ENCODE measurements at regions not wholly inside any gene's neighbourhood (a gene's known extent, or its start where the extent isn't known, plus 50 kb on each side); places are given as distances from the start of the nearest gene placed in this dataset.

- peak; percentile 43 for DNase-seq
Measured at GRCh38 chr5:89236900-89237299, 353.9 kb upstream of the MEF2C start.

- no peak for DNase-seq
Measured at GRCh38 chr5:89233462-89233861, 350.5 kb upstream of the MEF2C start.

- no peak for DNase-seq
Measured at GRCh38 chr5:89232139-89232603, 349.2 kb upstream of the MEF2C start.

- DNase-seq = no peak
Measured at GRCh38 chr5:89230178-89230577, 347.2 kb upstream of the MEF2C start.

- no peak for DNase-seq
Measured at GRCh38 chr5:89229331-89230070, 346.5 kb upstream of the MEF2C start.

- DNase-seq = no peak
Measured at GRCh38 chr5:89228355-89228754, 345.4 kb upstream of the MEF2C start.

GRCh38 chr5:89218364-89218763 is 335.4 kb upstream of the MEF2C start:
- no peak for DNase-seq

GRCh38 chr5:89216606-89217005 is 333.6 kb upstream of the MEF2C start:
- no peak for DNase-seq

GRCh38 chr5:89213573-89213972 is 330.6 kb upstream of the MEF2C start:
- DNase-seq = peak; percentile 31

GRCh38 chr5:89211836-89212235 is 328.9 kb upstream of the MEF2C start:
- DNase-seq = peak; percentile 82

GRCh38 chr5:89208811-89209210 is 325.8 kb upstream of the MEF2C start:
- no peak for DNase-seq

GRCh38 chr5:89208392-89208791 is 325.4 kb upstream of the MEF2C start:
- no peak for DNase-seq

- no peak for DNase-seq
Measured at GRCh38 chr5:89204756-89205155, 321.8 kb upstream of the MEF2C start.

GRCh38 chr5:89203611-89204010 is 320.6 kb upstream of the MEF2C start:
- DNase-seq = no peak

- no peak for DNase-seq
Measured at GRCh38 chr5:89200899-89201298, 317.9 kb upstream of the MEF2C start.

GRCh38 chr5:89199306-89199705 is 316.3 kb upstream of the MEF2C start:
- DNase-seq = no peak

GRCh38 chr5:89191374-89191773 is 308.4 kb upstream of the MEF2C start:
- no peak for DNase-seq

GRCh38 chr5:89190515-89191265 is 307.7 kb upstream of the MEF2C start:
- DNase-seq = no peak

- no peak for DNase-seq
Measured at GRCh38 chr5:89187883-89188465, 305.0 kb upstream of the MEF2C start.

GRCh38 chr5:89187268-89187667 is 304.3 kb upstream of the MEF2C start:
- no peak for DNase-seq

GRCh38 chr5:89181546-89181945 is 298.6 kb upstream of the MEF2C start:
- DNase-seq = no peak

- DNase-seq = no peak
Measured at GRCh38 chr5:89179731-89180130, 296.7 kb upstream of the MEF2C start.

- DNase-seq = no peak
Measured at GRCh38 chr5:89178541-89178940, 295.6 kb upstream of the MEF2C start.

- no peak for DNase-seq
Measured at GRCh38 chr5:89173528-89173927, 290.5 kb upstream of the MEF2C start.

Data from NCI-H226 (cell line).